SK-MEL-5 (cell line): ENCODE measurements at regions not wholly inside any gene's neighbourhood (a gene's known extent, or its start where the extent isn't known, plus 50 kb on each side); places are given as distances from the start of the nearest gene placed in this dataset.

ENCODE experiments used
- DNase-seq: peaks from one replicate; pipeline ENCODE4 v3.0.0-alpha.2; 2016; ENCODE audit warnings: low read depth, low spot score
- in situ Hi-C: cut with HindIII; loops from 2 replicates; pipeline ENCODE4 v1.10.0; 2016; ENCODE audit warnings: low sequenced_read_pairs, high pct_unique_total_duplicates, low pct_unique_long_range_greater_than_20kb

DNA sequence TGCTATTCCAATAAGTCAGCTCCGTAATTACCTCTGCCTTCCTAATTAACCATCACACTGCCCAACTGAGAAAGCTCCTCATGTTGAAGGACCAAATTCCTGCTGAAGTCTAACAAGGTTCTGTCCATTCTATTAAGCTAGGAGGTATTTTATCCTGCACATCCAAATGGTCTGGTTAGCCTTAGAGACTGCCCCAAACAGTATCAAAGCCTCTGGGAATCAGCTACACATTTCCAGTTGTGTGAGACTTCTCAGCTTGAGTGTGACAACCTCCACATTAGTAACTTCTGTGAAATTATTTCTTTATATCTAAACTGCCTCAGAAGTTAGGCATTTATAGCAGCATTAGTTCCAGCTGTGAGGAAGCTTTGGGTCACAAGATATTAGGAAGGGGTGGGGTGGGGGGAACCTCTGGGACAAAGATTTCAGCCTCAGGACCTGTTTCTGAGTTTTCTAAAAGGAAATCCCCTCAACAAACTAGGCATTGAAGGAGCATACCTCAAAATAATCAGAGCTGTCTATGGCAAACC is 150.5 kb upstream of the DUSP10 start:
- in situ Hi-C loops = no loop called here
- no peak for DNase-seq

DNA sequence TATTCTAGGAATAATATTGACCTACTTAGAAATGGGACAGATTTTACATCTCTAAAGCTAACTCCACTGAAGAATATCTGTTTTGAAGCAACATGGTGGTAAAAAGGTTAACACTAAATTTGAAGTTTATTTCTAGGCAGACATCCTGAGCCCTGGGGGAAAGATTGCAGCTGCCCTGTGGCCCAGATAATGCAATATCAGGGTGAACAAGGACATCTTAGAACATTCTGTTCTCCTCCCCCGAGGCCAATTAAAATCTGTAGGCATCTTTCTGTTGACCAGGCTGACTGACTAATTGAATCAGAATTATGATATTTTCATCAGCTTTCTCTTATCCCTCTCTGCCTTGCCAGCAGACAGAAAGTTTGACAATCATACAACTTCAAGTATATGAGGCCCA is 149.8 kb upstream of the DUSP10 start:
- DNase-seq = peak; percentile 13

DNA sequence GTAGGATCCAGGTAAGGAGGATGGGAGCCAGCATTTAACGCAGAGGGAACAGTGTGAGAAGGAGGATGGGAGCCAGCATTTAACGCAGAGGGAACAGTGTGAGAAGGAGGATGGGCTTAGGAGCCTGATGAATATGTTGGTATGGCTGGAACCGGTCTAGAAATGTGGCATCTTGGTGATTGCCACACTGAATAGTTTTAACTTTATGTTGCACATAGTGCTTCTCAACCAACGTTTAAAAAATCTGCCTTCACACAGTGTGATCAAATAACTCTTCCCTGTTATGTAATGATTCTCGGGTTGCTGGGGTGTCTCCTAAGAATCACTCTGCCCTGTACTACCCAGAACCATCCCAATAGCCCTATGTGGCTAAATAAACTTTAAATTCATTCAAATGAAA is 146.9 kb upstream of the DUSP10 start:
- DNase-seq = no peak
- in situ Hi-C loops = no loop called here

More for the DNA sequence above, 149.8 kb upstream of the DUSP10 start:
- in situ Hi-C loops = no loop called here

DNA sequence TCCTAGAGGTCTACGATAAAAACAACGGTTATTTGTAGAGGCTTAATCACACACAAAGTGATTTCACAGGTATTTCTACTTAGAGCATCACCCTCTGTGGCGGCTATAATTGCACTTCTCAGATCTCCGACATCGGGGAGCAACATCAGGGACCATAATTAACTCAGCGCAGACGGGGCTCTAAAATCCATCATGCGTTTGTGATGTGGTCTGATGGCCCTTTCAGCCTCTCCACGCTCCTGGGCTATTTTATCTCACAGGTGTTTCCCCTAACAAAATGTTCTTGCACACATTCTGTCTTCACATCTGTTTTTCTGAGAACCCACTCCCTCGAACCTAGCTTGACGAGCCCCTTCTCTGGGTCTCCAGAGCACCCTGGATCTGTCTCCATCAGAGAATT is 146.3 kb upstream of the DUSP10 start:
- in situ Hi-C loops = no loop called here
- DNase-seq = no peak

DNA sequence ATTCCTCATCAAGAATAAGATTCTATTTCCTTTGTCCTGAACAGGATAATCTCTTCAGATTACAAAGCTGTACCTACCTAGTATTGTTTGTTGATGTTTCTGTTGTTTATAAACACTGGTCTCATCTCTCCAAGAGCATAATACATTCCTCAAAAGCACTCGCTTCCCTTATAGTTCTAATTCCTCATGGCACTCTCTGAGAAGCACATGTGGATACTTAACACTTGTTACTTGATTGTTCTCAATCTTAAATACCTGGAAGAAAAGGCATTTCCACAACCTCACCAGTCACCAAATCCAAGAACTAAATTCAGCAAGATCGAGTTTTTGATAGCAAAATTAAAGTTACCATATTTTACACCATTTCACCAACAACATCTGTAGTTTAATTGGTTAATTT is 145.9 kb upstream of the DUSP10 start:
- in situ Hi-C loops = no loop called here

DNA sequence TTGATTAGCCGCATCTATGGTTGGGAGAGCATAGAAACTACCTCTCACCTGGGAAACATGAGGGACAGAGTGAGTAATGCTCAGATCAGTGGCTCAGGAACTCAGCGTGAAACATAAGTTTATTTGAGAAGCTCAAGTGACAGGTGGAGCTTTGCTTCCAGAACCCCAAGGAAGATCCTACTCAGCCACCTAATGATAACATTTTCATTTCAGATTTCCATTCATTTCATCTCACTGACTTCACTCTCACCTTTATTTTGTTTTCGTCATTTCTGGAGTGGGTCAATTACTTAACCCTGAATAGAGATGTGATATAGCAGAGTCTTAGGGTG is 145.5 kb upstream of the DUSP10 start:
- in situ Hi-C loops = no loop called here
- DNase-seq = no peak

More for the DNA sequence above, 145.9 kb upstream of the DUSP10 start:
- DNase-seq = no peak

DNA sequence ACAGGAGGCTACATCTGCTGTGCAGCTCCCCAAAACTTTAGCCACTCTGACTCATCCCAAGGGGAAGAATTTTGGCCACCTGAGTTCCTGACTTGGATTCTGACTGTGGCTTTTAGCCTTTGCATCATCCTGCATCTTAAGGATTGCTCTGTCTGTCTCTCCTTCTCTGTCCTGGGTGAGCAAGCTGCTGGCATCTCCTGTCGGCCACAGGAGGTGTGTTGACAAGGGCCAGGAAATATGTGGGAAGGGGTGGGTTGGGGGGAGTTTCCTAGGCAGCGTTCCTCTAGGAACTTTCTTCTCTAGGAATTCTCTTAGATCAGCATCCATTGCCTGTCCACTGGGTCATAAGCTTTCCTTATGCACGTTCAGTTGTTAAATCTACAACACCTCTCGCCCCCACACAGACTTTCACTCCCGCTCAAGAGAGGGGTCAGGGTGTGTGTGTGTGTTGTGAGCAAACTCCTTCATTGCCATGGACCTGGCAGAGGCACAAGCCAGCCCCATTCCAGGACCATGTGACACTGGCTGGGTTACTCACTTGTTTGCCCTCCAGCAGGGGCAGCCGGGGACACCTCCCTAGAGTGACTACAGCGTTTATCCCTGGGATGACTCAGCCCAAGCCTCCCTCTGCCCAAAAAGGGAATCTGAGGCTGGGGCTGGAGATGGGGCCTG is 145.0 kb upstream of the DUSP10 start:
- DNase-seq = peak; percentile 81
- in situ Hi-C loops = no loop called here

DNA sequence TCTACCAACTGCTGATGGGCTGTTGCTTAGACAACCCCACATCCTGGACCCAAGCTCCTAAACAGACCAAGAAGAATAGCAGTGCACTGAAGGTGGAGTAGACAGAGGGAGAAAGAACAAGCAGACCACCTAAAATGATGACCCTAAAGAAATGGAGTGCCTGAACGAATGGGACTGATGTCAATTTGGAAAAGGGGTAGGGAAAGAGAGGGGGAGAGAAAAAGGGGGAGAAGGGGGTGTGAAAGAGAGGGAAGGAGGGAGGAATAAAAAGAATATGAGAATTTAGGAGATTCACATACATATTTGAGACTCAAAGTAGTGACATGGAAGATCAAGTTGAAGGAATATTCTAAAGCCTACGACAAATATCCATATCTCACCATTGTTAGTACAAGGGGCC is 144.4 kb upstream of the DUSP10 start:
- in situ Hi-C loops = no loop called here
- no peak for DNase-seq

DNA sequence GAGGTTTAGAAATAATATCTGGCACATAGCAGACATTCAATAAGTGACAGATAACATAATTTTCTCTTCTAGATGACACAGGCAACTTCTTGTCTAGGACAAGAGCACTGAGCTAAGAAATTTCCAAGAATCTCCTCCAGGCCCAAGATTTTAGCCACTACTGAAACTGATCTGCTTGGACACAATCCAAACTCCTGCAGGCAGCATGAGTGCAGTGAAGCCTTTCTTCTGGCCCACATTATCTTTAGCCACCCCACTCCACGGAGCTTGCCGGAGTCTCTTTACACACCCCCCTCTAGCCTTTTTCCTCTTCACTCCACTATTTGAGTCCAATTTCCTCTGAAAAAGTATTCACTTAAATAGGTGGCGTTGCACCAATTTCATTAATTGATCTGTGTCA is 142.9 kb upstream of the DUSP10 start:
- in situ Hi-C loops = no loop called here
- DNase-seq = no peak

DNA sequence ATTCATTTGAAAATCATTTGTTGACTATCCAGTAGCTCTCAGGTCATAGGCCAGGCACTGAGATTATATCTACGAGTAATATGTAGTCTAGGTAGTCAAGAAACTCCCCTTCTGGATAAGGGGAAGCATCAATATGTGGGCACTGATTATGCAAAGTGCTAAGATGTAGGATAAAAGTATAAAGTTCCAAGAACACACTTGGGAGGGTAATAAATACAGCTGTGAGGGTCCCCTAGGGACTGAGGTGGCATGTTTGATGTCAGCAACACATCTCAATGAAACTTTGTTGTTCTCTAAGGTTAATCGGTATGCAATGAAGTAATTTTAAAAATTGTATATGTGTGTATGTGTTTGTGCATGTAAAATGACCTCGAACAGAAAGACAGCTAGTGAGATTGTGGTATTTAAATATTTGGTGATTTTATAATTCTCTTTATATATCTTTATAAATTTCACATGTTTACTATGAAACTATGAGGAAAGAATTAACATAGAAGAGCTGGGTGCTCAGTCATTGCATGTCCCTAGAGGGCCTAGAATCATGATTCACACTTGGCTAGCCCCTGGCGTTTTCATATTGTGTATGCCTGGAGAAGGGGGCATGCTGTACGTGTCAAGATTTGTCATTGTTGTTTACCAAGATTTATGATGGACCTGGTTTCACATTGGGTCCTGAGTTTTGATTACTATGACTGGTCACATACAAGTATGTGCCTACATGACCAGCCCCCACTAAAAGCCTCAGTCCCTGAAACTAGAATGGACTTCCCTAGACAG is 140.1 kb upstream of the DUSP10 start:
- in situ Hi-C loops = no loop called here
- no peak for DNase-seq

DNA sequence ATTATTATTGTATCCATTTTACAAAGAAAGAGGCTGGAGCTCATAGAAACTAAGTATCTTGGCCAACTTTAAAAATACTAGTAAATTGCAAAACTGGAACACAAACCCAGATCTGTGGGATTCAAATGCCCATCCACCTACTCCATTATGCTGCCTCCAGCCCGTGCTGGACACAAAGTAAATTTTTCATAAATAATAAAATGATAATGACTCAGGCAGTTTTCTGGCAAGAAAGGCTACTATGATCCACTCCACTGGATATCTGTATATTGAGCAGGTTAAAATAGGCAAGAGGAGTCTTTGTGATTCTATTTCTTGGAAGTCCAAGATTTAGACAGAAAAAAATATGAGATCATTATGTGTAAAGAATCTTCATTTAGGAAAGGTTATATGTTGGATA is 138.3 kb upstream of the DUSP10 start:
- in situ Hi-C loops = no loop called here
- no peak for DNase-seq

DNA sequence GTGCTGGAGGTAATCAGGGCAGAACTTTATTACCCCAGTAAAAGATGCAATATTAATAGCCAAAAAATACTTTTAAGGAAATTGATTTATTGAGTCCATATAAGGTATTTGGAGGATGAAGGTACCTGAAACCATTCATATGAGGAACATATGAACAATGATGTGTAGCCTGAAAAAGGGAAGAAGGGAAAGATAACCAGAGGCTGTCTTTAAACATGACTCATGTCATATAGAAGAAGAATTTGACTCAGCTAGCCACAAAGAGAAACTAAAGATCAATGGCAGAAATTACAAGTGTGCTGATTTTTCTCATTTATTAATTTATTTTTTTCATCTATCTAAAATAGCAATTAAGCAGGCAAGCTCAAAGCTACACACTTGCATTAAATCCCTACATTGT is 136.2 kb upstream of the DUSP10 start:
- no peak for DNase-seq
- in situ Hi-C loops = no loop called here

DNA sequence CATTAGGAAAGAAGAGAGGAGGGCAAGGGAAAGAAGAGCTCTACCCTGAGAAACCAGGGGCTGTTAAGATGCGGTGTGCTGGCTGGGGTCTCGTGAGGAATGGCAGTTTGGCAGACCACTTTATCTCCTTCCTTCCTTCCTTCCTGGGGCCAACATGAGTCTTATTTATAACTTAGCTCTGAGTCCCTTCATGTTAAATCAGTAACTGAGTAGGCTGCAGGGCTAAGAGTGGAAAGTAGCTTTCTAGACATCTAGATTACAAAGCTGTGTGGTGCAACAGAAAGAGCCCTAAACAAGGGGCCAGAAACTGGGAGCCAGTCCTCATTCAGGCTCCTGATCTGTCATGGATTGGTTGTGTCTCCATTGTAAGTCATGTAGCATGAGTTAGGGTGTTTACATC is 135.4 kb upstream of the DUSP10 start:
- DNase-seq = no peak
- in situ Hi-C loops = no loop called here

DNA sequence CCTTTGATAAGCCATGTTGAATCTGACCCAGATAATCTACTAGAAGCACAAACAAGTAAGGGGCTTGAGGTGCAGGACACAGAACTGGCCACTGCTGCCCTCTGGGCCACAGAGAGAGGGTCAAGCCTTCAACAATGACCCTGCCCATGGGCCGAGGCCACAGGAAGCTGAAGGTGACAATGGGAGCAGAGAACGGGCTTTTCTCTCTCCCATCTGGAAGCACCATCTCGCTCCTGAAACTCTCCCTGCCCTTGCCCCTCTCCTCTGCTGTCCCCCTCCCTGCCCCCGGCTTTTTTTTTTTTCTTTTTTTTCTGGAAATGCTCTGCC is 133.1 kb upstream of the DUSP10 start:
- in situ Hi-C loops = no loop called here
- DNase-seq = no peak

DNA sequence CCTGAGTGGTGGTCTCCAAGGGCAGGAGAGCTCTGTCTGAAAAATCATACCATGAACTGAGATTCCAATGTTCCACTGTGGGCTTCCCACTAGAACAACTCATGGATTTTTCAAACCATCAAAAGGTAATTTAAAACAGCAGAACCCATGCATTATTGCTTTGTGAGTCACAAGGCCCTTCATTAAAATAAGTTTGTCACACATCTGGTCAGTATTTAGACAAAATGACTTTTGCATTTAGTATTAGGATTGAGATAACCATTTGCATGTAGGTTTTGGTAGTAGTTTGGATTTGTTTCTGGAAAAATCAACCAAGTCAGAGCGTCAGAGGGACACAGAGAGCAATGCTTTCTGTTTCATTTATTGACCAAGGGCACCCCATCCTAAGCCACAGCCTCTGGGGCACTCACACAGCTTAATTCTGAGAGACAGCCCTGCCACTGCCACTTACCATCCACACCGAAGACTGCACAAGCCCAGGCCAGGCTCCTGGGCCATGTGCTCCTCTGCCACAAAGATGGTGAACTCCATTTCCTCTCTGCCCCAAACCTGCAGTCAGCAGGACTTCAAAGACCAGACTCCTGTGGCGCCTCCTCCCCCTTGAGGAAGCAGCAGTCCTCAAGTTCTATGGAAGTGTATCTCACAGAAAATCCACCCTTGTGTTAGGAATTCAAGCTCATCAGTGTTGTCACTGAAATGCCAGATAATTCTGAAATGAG is 132.6 kb upstream of the DUSP10 start:
- in situ Hi-C loops = no loop called here
- DNase-seq = peak; percentile 13

DNA sequence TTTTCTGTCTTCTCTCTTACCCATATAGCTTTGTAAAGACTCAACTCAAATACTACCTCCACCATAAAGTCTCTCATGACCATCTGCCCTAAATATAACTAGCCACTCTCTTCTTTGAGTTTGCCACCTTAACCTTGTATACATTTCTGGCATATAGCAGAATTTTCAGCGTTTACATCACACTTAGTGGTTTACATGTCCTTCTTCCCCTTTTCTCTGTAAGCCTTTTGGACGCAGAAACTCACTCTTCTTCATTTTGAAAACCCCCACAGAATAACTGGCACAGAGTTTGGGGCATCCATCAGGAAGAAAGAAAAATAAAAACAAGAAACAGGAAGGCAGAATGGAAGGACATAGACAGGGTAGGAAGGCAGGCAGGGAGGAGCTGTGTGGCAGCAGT is 131.8 kb upstream of the DUSP10 start:
- in situ Hi-C loops = no loop called here

DNA sequence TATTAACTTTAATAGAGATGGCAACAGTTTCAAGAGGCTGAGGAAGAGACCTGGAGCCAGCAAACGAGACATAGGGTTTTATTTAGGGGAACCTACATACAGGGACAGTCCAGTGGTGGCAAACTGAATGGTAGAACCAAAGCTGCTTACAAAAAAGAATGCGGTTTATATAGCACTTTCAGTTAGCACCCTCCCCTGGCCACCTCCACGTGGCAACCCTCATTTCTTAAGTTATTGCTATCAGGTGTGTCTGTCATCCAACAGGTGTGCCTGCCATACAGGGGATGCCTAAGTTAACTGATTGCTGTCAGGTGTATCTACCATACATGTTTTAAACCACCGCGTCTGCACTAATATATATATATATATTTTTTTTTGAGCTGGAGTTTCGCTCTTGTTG is 129.2 kb upstream of the DUSP10 start:
- in situ Hi-C loops = no loop called here
- no peak for DNase-seq

More for the DNA sequence above, 131.8 kb upstream of the DUSP10 start:
- no peak for DNase-seq

DNA sequence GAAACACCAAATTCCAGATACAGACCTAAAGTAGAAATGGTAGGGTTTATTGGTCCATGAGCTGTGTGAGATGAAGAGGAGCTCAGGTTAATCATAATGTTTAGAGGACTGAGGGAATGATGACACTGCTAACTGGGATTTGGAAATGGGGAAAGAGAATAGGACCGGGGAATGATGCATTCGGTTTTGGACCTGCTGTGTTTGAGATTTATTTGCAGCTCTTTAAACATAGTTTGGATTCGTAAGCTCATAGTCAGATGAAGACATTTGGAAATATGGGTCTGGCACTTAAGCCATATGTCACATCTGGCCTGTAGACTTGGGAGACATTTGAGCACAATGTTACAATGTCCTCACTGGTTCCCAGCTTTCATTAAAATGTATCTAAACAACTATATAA is 127.9 kb upstream of the DUSP10 start:
- in situ Hi-C loops = no loop called here
- no peak for DNase-seq
